K562 (cell line): ENCODE measurements at regions not wholly inside any gene's neighbourhood (a gene's known extent, or its start where the extent isn't known, plus 50 kb on each side); places are given as distances from the start of the nearest gene placed in this dataset.
A peak's percentile ranks its signal among the peaks of the same experiment; 100 is the strongest.

Experiments used
- CC2D1A ChIP-seq: fragments of 450-650 bp; IDR thresholded peaks from 2 replicates; pipeline ENCODE4 v1.6.1; 2017; ENCODE audit warnings: mild to moderate bottlenecking
- CREBBP ChIP-seq: IDR thresholded peaks from one replicate; pipeline ENCODE4 v1.6.1; 2012; ENCODE audit warnings: low read depth, mild to moderate bottlenecking, control low read depth, inconsistent platforms, low read length
- CTBP1 ChIP-seq: fragments of 450-650 bp; IDR thresholded peaks from 2 replicates; pipeline ENCODE4 v1.6.1; 2016; ENCODE audit warnings: borderline replicate concordance
- EWSR1 ChIP-seq: fragments of 450-650 bp; IDR thresholded peaks from 2 replicates; pipeline ENCODE4 v1.6.1; 2018; ENCODE audit warnings: borderline replicate concordance, mild to moderate bottlenecking, low read depth, moderate library complexity; ENCODE audit not compliant: partially characterized antibody
- HEY1 ChIP-seq: fragments of 250-450 bp; sonication (Bioruptor Pico); IDR thresholded peaks from 2 replicates; pipeline ENCODE4 v1.5.0; 2020; ENCODE audit warnings: mild to moderate bottlenecking, moderate library complexity, borderline replicate concordance
- NFRKB ChIP-seq: fragments of 450-650 bp; IDR thresholded peaks from 2 replicates; pipeline ENCODE4 v1.6.1; 2016; ENCODE audit warnings: low read depth
- NONO ChIP-seq, 2 experiments: fragments of 200-400 bp in 1 of 2; fragments of 450-650 bp in 1 of 2; formaldehyde crosslinking in 1 of 2; IDR thresholded peaks; 2 replicates each; pipeline ENCODE4 v1.6.1; 2017; ENCODE audit warnings: low read depth in 2 of 2, mild to moderate bottlenecking in 2 of 2, moderate library complexity in 2 of 2, low read length in 1 of 2
- NR3C1 ChIP-seq: sonication (generic); formaldehyde crosslinking; IDR thresholded peaks from 2 replicates; pipeline ENCODE4 v1.8.1; 2022; ENCODE audit warnings: missing genetic modification reagents
- NR4A1 ChIP-seq, 2 experiments: fragments of 250-450 bp in 1 of 2; fragments of 450-650 bp in 1 of 2; sonication (Bioruptor Pico) in 1 of 2; IDR thresholded peaks; 2 replicates each; pipeline versions ENCODE4 v1.4.0 to v1.6.1; 2016 to 2020; ENCODE audit warnings: mild to moderate bottlenecking in 2 of 2, missing compliant biosample characterization in 1 of 2, missing genetic modification characterization in 1 of 2, moderate library complexity in 1 of 2
- PML ChIP-seq: IDR thresholded peaks from 2 replicates; pipeline ENCODE4 v1.6.1; 2012; ENCODE audit warnings: low read length, inconsistent platforms
- SMARCC2 ChIP-seq: fragments of 450-650 bp; IDR thresholded peaks from 2 replicates; pipeline ENCODE4 v1.6.1; 2017; ENCODE audit warnings: antibody characterized with exemption, moderate library complexity, mild to moderate bottlenecking, low read depth
- TEAD4 ChIP-seq, 2 experiments: sonication (generic) in 1 of 2; formaldehyde crosslinking in 1 of 2; IDR thresholded peaks; 2 replicates each; pipeline versions ENCODE4 v1.6.1 to v1.8.0; 2012 to 2022; ENCODE audit warnings: borderline replicate concordance in 1 of 2, inconsistent platforms in 1 of 2, low read length in 1 of 2, mild to moderate bottlenecking in 1 of 2, missing genetic modification reagents in 1 of 2
- ZKSCAN8 ChIP-seq: fragments of 200-800 bp; sonication (Bioruptor generic); IDR thresholded peaks from 2 replicates; pipeline ENCODE4 v1.6.1; 2016; ENCODE audit warnings: missing genetic modification characterization, missing compliant biosample characterization
- ZNF253 ChIP-seq: fragments of 250-450 bp; sonication (Bioruptor Pico); conservative IDR thresholded peaks from 2 replicates; pipeline ENCODE4 v1.6.1; 2021; ENCODE audit warnings: mild to moderate bottlenecking
- TF ChIP-seq, protein P1 (sequence below): fragments of 450-650 bp; IDR thresholded peaks from 2 replicates; pipeline ENCODE4 v1.6.1; 2016; ENCODE audit warnings: low read depth
- TF ChIP-seq, protein P2 (sequence below): fragments of 250-450 bp; sonication (Bioruptor Pico); IDR thresholded peaks from 2 replicates; pipeline ENCODE4 v1.4.0; 2020
- TF ChIP-seq, protein P3 (sequence below): fragments of 250-450 bp; sonication (Bioruptor Pico); IDR thresholded peaks from 2 replicates; pipeline ENCODE4 v1.6.1; 2021; ENCODE audit warnings: mild to moderate bottlenecking

- TF ChIP-seq, protein P1, sequence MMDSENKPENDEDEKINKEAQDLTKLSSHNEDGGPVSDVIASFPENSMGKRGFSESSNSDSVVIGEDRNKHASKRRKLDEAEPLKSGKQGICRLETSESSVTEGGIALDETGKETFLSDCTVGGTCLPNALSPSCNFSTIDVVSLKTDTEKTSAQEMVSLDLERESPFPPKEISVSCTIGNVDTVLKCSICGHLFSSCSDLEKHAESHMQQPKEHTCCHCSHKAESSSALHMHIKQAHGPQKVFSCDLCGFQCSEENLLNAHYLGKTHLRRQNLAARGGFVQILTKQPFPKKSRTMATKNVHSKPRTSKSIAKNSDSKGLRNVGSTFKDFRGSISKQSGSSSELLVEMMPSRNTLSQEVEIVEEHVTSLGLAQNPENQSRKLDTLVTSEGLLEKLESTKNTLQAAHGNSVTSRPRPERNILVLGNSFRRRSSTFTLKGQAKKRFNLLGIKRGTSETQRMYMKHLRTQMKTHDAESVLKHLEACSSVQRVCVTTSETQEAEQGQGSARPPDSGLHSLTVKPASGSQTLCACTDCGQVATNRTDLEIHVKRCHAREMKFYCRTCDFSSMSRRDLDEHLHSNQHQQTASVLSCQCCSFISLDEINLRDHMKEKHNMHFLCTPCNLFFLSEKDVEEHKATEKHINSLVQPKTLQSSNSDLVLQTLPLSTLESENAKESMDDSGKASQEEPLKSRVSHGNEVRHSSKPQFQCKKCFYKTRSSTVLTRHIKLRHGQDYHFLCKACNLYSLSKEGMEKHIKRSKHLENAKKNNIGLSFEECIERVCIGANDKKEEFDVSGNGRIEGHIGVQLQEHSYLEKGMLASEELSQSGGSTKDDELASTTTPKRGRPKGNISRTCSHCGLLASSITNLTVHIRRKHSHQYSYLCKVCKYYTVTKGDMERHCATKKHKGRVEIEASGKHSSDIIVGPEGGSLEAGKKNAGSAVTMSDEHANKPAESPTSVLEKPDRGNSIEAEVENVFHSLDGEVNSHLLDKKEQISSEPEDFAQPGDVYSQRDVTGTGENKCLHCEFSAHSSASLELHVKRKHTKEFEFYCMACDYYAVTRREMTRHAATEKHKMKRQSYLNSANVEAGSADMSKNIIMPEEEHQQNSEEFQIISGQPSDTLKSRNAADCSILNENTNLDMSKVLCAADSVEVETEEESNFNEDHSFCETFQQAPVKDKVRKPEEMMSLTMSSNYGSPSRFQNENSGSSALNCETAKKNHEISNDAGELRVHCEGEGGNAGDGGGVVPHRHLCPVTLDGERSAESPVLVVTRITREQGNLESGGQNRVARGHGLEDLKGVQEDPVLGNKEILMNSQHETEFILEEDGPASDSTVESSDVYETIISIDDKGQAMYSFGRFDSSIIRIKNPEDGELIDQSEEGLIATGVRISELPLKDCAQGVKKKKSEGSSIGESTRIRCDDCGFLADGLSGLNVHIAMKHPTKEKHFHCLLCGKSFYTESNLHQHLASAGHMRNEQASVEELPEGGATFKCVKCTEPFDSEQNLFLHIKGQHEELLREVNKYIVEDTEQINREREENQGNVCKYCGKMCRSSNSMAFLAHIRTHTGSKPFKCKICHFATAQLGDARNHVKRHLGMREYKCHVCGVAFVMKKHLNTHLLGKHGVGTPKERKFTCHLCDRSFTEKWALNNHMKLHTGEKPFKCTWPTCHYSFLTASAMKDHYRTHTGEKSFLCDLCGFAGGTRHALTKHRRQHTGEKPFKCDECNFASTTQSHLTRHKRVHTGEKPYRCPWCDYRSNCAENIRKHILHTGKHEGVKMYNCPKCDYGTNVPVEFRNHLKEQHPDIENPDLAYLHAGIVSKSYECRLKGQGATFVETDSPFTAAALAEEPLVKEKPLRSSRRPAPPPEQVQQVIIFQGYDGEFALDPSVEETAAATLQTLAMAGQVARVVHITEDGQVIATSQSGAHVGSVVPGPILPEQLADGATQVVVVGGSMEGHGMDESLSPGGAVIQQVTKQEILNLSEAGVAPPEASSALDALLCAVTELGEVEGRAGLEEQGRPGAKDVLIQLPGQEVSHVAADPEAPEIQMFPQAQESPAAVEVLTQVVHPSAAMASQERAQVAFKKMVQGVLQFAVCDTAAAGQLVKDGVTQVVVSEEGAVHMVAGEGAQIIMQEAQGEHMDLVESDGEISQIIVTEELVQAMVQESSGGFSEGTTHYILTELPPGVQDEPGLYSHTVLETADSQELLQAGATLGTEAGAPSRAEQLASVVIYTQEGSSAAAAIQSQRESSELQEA: no peak
- no peak for TF ChIP-seq NR3C1 (CRISPR knock-in tag)
- TF ChIP-seq NFRKB: no peak
- no peak for TF ChIP-seq NONO (IDR thresholded peaks at IDR 0.05; ENCODE audit: low read depth in 2 of 2, low read length in 1 of 2)
- TF ChIP-seq ZKSCAN8 (CRISPR knock-in tag): no peak
- TF ChIP-seq SMARCC2: peak; percentile 93
- TF ChIP-seq CREBBP: no peak
- TF ChIP-seq, protein P2, sequence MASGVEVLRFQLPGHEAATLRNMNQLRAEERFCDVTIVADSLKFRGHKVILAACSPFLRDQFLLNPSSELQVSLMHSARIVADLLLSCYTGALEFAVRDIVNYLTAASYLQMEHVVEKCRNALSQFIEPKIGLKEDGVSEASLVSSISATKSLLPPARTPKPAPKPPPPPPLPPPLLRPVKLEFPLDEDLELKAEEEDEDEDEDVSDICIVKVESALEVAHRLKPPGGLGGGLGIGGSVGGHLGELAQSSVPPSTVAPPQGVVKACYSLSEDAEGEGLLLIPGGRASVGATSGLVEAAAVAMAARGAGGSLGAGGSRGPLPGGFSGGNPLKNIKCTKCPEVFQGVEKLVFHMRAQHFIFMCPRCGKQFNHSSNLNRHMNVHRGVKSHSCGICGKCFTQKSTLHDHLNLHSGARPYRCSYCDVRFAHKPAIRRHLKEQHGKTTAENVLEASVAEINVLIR (CRISPR knock-in tag): peak; percentile 21; the same call in 1 of the 2 replicates
- no peak for TF ChIP-seq ZNF253 (CRISPR knock-in tag)
- TF ChIP-seq, protein P3, sequence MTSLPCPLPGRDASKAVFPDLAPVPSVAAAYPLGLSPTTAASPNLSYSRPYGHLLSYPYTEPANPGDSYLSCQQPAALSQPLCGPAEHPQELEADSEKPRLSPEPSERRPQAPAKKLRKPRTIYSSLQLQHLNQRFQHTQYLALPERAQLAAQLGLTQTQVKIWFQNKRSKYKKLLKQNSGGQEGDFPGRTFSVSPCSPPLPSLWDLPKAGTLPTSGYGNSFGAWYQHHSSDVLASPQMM: no peak
- TF ChIP-seq HEY1 (CRISPR knock-in tag): no peak
- TF ChIP-seq CTBP1: no peak
- TF ChIP-seq PML: peak; percentile 80
- TF ChIP-seq CC2D1A: peak; percentile 75
- TF ChIP-seq TEAD4 (IDR thresholded peaks at IDR 0.05; ENCODE audit: low read length): peak; percentile 93
- TF ChIP-seq TEAD4 (CRISPR knock-in tag; IDR thresholded peaks at IDR 0.05; ENCODE audit: borderline replicate concordance): no peak
- no peak for TF ChIP-seq EWSR1
- TF ChIP-seq NR4A1 (CRISPR knock-in tag; IDR thresholded peaks at IDR 0.05): no peak
- peak; percentile 58; the same call in 1 of the 2 replicates for TF ChIP-seq NR4A1 (tag; IDR thresholded peaks at IDR 0.05)
Measured at GRCh38 chr5:8012131-8012977, 143.4 kb downstream of the MTRR start (continued).
